Gastrocnemius medialis (tissue), 4 donors: ENCODE measurements at regions not wholly inside any gene's neighbourhood (a gene's known extent, or its start where the extent isn't known, plus 50 kb on each side); places are given as distances from the start of the nearest gene placed in this dataset.

Experiments
- CTCF ChIP-seq, 5 experiments: fragments of 450-650 bp in 3 of 5; fragments of 200-600 bp in 2 of 5; sonication (generic) in 2 of 5; IDR thresholded peaks in 4 of 5; conservative IDR thresholded peaks in 1 of 5; 1 replicate in 4 of 5; 2 replicates in 1 of 5; pipeline ENCODE4 v1.5.1; 2016 to 2019; ENCODE audit warnings: antibody characterized with exemption in 5 of 5, mild to moderate bottlenecking in 3 of 5, moderate library complexity in 3 of 5
- POLR2A ChIP-seq, 2 donors: fragments of 450-650 bp; IDR thresholded peaks; one replicate each; pipeline ENCODE4 v1.6.1; 2017; ENCODE audit warnings: antibody characterized with exemption in 2 of 2, mild to moderate bottlenecking in 2 of 2, moderate library complexity in 2 of 2

DNA sequence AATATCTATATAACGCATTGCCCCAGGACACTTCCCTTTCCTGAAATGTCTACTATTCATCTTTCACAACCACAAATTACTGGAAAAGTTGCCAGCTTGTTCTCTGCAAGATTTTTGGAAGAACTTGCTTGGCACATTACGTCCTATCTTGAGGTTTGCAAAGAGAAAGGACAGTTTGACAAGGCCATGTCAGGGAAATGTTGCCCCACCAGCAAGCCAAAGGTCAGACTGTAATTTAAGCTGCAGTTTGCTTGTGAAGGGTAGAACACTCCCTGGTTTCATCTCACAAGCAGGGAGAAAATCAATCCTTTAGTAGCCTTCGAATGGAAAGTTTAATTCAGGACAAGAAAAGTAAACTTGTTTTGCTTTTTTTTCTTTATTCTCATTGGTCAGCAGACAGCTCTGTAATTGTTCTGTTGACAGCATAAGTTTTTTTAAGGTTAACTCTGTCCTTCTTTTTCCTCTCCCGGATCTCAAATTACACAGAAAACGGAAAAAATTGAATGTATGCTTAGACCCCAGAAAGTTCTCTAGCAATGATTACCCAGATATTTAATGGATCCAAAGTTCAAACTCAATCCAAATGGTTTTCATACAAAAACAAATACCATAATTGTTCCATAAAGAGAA is 541.8 kb upstream of the NRSN1 start:
- TF ChIP-seq CTCF (IDR thresholded peaks at IDR 0.05 in 4 of 5, conservative IDR thresholded peaks at IDR 0.05 in 1 of 5), result no peak
- no peak for TF ChIP-seq POLR2A (IDR thresholded peaks at IDR 0.05)
